ENCODE measurements at regions not wholly inside any gene's neighbourhood (a gene's known extent, or its start where the extent isn't known, plus 50 kb on each side); places are given as distances from the start of the nearest gene placed in this dataset.

DNA sequence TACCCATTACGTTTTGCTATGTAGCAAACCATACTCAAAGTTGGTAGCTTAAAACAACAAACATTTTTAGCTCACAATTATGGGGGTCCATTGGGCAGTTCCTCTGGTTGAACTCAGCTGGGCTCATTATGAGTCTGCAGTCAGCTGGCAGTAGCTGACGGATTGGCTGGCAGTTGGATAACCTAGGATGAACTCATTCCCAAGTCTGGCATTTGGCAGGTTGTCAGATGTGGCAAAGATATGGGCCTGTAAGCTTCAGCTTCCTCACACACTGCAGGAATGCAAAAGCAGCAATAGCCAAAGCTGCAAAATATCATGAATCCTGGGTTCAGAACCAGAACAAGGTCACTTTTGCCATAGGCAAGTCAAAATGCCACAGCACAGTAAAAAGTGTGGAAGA is 412.2 kb upstream of the SORCS1 start:
- no peak overlapping the region for H2AFZ ChIP-seq
- H3K9ac ChIP-seq = no peak overlapping the region
- no peaks in the 10 kb centered on the region for H3K9me2 ChIP-seq (ENCODE audit: insufficient read depth)
- H3K79me2 ChIP-seq (ENCODE audit: insufficient read depth) = no peaks in the 10 kb centered on the region
- TF ChIP-seq EZH2 (IDR thresholded peaks at IDR 0.05; ENCODE audit: insufficient read depth, poor library complexity, severe bottlenecking) (no peak), EZH2phosphoT487 (IDR thresholded peaks at IDR 0.05; ENCODE audit: insufficient read depth, low read depth) (no peak)
- no peak overlapping the region for H3K4me2 ChIP-seq (ENCODE audit: unreplicated experiment)
- no peak overlapping the region for H3K27ac ChIP-seq
- H3K4me1 ChIP-seq (ENCODE audit: insufficient read depth) = 0 out of 2 replicates have a peak, but pooled peaks cover 5% of the 10 kb centered on the region
- no peaks in the 10 kb centered on the region for H3K36me3 ChIP-seq (ENCODE audit: low read depth)
- H3F3A ChIP-seq (ENCODE audit: insufficient read depth) = no peaks in the 10 kb centered on the region
- H4K20me1 ChIP-seq (ENCODE audit: insufficient read depth) = no peaks in the 10 kb centered on the region
- no peaks in the 10 kb centered on the region for H3K27me3 ChIP-seq (replicated peaks; ENCODE audit: insufficient read depth)
- no peak overlapping the region for H3K4me3 ChIP-seq
- DNase-seq = peak; percentile 26
- in situ Hi-C loops (cut with MboI) = no loop called here
- WGBS, 2 experiments (ENCODE audit: low coverage in 1 of 2, low lambda C conversion rate in 2 of 2, missing lambda C conversion rate in 2 of 2) = 46 to 48% methylated on average over 2 of the region's 2 CpGs
- H3K9me3 ChIP-seq (ENCODE audit: low read depth) = no peaks in the 10 kb centered on the region

DNA sequence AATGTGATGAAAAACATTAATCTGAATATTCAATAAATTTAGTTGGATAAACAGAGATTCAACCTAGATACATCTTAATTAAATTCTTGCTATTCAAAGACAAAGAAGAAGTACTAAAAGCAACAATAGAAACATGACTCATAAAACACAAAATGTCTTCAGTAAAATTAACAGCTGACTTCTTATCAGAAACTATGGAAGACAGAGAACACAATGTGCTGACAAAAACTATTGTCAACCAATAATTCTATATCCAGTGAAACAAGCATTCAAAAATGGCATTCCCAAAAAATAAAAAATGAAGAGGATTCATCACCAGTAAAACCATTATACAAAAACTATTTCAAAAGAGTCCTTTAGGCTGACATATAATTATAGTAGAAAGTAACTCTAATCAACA is 400.5 kb upstream of the SORCS1 start:
- no peaks in the 10 kb centered on the region for H3K79me2 ChIP-seq (ENCODE audit: insufficient read depth)

DNA sequence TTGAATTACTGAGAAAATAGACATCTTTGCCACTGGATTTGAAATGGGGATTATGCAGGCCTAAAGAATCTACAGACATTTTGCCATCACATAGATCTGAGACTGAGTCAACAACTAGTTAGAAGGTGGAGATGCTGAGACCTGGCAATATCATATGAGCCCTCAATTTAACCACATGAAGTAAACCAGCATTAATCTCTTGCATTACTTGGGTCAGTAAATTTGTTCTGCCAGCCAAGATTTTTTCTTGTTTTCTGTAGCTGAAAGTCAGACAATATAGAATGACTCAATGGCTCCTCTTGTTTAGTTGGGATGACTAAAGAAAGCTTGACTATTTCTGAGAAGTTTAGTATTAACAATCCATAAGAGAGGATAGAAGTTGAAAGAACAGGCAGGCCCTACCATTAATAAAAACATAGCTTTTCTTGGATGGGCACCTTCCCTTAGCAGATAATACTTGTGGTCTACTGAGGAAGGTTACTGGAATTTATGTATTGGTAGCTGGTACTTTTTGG is 396.7 kb upstream of the SORCS1 start:
- in situ Hi-C loops (cut with MboI) = no loop called here
- peak; percentile 68 for DNase-seq
- TF ChIP-seq EZH2phosphoT487 (IDR thresholded peaks at IDR 0.05; ENCODE audit: insufficient read depth, low read depth) (no peak), EZH2 (IDR thresholded peaks at IDR 0.05; ENCODE audit: insufficient read depth, poor library complexity, severe bottlenecking) (no peak)
- H3K79me2 ChIP-seq (ENCODE audit: insufficient read depth) = no peaks in the 10 kb centered on the region
- H3K4me3 ChIP-seq = no peak overlapping the region
- peak overlapping the region; percentile 32 for H3K27ac ChIP-seq
- H3K9me2 ChIP-seq (ENCODE audit: insufficient read depth) = no peaks in the 10 kb centered on the region
- H3K9me3 ChIP-seq (ENCODE audit: low read depth) = no peaks in the 10 kb centered on the region
- H3K27me3 ChIP-seq (replicated peaks; ENCODE audit: insufficient read depth) = no peaks in the 10 kb centered on the region
- no peaks in the 10 kb centered on the region for H4K20me1 ChIP-seq (ENCODE audit: insufficient read depth)
- H3F3A ChIP-seq (ENCODE audit: insufficient read depth) = peaks cover 19% of the 10 kb centered on the region
- peak overlapping the region; percentile 25 for H2AFZ ChIP-seq
- H3K4me2 ChIP-seq (ENCODE audit: unreplicated experiment) = peak overlapping the region; percentile 13
- H3K36me3 ChIP-seq (ENCODE audit: low read depth) = no peaks in the 10 kb centered on the region
- H3K9ac ChIP-seq = no peak overlapping the region
- peaks cover 38% of the 10 kb centered on the region for H3K4me1 ChIP-seq (ENCODE audit: insufficient read depth)

More for the DNA sequence above, 400.5 kb upstream of the SORCS1 start:
- no peak overlapping the region for H3K4me2 ChIP-seq (ENCODE audit: unreplicated experiment)
- in situ Hi-C loops (cut with MboI) = no loop called here
- no peaks in the 10 kb centered on the region for H4K20me1 ChIP-seq (ENCODE audit: insufficient read depth)
- no peaks in the 10 kb centered on the region for H3K9me3 ChIP-seq (ENCODE audit: low read depth)
- TF ChIP-seq EZH2 (IDR thresholded peaks at IDR 0.05; ENCODE audit: insufficient read depth, poor library complexity, severe bottlenecking) (no peak), EZH2phosphoT487 (IDR thresholded peaks at IDR 0.05; ENCODE audit: insufficient read depth, low read depth) (no peak)
- no peaks in the 10 kb centered on the region for H3K27me3 ChIP-seq (replicated peaks; ENCODE audit: insufficient read depth)
- peaks cover 22% of the 10 kb centered on the region for H3K4me1 ChIP-seq (ENCODE audit: insufficient read depth)
- no peak overlapping the region for H3K27ac ChIP-seq
- no peak overlapping the region for H2AFZ ChIP-seq
- peaks cover 19% of the 10 kb centered on the region for H3F3A ChIP-seq (ENCODE audit: insufficient read depth)
- H3K4me3 ChIP-seq = no peak overlapping the region
- no peaks in the 10 kb centered on the region for H3K9me2 ChIP-seq (ENCODE audit: insufficient read depth)
- H3K36me3 ChIP-seq (ENCODE audit: low read depth) = no peaks in the 10 kb centered on the region
- DNase-seq = no peak
- no peak overlapping the region for H3K9ac ChIP-seq

DNA sequence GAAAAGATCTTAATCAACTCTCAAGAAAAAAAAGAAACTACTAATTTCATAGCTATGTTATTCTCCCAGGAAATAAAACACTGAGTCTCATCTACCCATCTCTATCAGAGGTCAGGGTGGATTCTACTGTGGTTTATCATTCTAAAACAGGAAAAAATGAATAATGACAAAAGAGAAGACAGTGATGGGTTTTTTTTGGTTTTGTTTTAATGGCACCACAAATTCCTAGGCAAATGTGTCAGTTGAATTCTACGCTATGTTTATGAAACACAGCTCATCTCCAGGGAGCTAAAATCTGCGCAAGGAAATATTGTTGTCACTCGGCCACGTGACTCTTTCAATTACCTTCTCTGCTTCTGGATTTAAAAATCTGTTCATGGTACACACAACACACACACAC is 393.4 kb upstream of the SORCS1 start:
- Histone ChIP-seq H3K27me3 (replicated peaks; ENCODE audit: insufficient read depth) (no peaks in the 10 kb centered on the region), H3K79me2 (ENCODE audit: insufficient read depth) (no peaks in the 10 kb centered on the region), H3K9me3 (ENCODE audit: low read depth) (no peaks in the 10 kb centered on the region), H3K4me2 (ENCODE audit: unreplicated experiment) (no peak overlapping the region), H2AFZ (no peak overlapping the region), H3K9me2 (ENCODE audit: insufficient read depth) (no peaks in the 10 kb centered on the region), H3K36me3 (ENCODE audit: low read depth) (no peaks in the 10 kb centered on the region), H4K20me1 (ENCODE audit: insufficient read depth) (no peaks in the 10 kb centered on the region), H3K4me1 (ENCODE audit: insufficient read depth) (peaks cover 51% of the 10 kb centered on the region), H3K9ac (no peak overlapping the region), H3F3A (ENCODE audit: insufficient read depth) (peaks cover 23% of the 10 kb centered on the region), H3K27ac (no peak overlapping the region), H3K4me3 (no peak overlapping the region)
- WGBS, 2 experiments (ENCODE audit: low coverage in 1 of 2, low lambda C conversion rate in 2 of 2, missing lambda C conversion rate in 2 of 2) = 61 to 62% methylated on average over 4 of the region's 4 CpGs
- DNase-seq = peak; percentile 24
- in situ Hi-C loops (cut with MboI) = no loop called here
- TF ChIP-seq EZH2 (IDR thresholded peaks at IDR 0.05; ENCODE audit: insufficient read depth, poor library complexity, severe bottlenecking) (no peak), EZH2phosphoT487 (IDR thresholded peaks at IDR 0.05; ENCODE audit: insufficient read depth, low read depth) (no peak)

DNA sequence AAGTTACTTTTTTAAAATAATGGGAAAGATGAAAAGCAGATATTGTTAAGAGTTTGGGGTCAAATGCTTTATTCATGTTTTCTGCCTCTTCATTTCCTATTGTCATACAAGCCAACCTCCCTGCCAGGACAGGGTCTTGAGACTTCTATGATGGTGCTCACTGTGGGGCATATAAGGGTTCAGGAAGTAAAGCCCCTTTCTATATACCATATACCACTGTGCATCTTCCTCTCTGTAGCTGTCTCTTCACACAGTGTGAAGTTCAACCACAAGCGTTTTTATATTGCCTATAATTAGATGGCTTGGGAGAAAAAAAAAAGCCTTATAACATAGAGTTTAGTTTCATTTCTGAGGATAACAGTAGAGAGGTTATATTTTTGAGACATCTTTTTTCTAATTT is 389.8 kb upstream of the SORCS1 start:
- 50% methylated on average over 1 of the region's 1 CpG for WGBS, 2 experiments (ENCODE audit: low coverage in 1 of 2, low lambda C conversion rate in 2 of 2, missing lambda C conversion rate in 2 of 2)
- in situ Hi-C loops (cut with MboI) = no loop called here
- no peaks in the 10 kb centered on the region for H3K36me3 ChIP-seq (ENCODE audit: low read depth)
- no peaks in the 10 kb centered on the region for H4K20me1 ChIP-seq (ENCODE audit: insufficient read depth)
- H2AFZ ChIP-seq = no peak overlapping the region
- H3K4me1 ChIP-seq (ENCODE audit: insufficient read depth) = peaks cover 25% of the 10 kb centered on the region
- 0 out of 2 replicates have a peak, but pooled peaks cover 8% of the 10 kb centered on the region for H3F3A ChIP-seq (ENCODE audit: insufficient read depth)
- H3K9me2 ChIP-seq (ENCODE audit: insufficient read depth) = no peaks in the 10 kb centered on the region
- H3K27me3 ChIP-seq (replicated peaks; ENCODE audit: insufficient read depth) = no peaks in the 10 kb centered on the region
- H3K9me3 ChIP-seq (ENCODE audit: low read depth) = no peaks in the 10 kb centered on the region
- no peak overlapping the region for H3K4me3 ChIP-seq
- TF ChIP-seq EZH2 (IDR thresholded peaks at IDR 0.05; ENCODE audit: insufficient read depth, poor library complexity, severe bottlenecking) (no peak), EZH2phosphoT487 (IDR thresholded peaks at IDR 0.05; ENCODE audit: insufficient read depth, low read depth) (no peak)
- no peak for DNase-seq
- H3K79me2 ChIP-seq (ENCODE audit: insufficient read depth) = no peaks in the 10 kb centered on the region
- no peak overlapping the region for H3K27ac ChIP-seq
- no peak overlapping the region for H3K4me2 ChIP-seq (ENCODE audit: unreplicated experiment)
- no peak overlapping the region for H3K9ac ChIP-seq

All from GM23248 (cell line).